Pancreas (tissue), 10 donors: ENCODE measurements at regions not wholly inside any gene's neighbourhood (a gene's known extent, or its start where the extent isn't known, plus 50 kb on each side); places are given as distances from the start of the nearest gene placed in this dataset.

Experiments
- ATAC-seq, 4 donors: fragments of 200-7000 bp; cut with Tn5 transposase; one replicate each; pipeline versions ENCODE4 v1.8.0 to v1.9.1; 2020; ENCODE audit warnings: mild to moderate bottlenecking in 4 of 4, moderate library complexity in 4 of 4
- DNase-seq, 6 donors: peaks; one replicate each; pipeline ENCODE4 v3.0.0-alpha.2; 2020
- FAIRE-seq: peaks from 2 replicates; lab custom pipeline; 2012; peaks lifted over from hg19 to GRCh38; lab: Jason Lieb, UNC
- H3K27ac ChIP-seq, 4 donors: fragments of 200-600 bp; sonication (generic); 1 replicate in 3 of 4; 2 replicates in 1 of 4; pipeline versions ENCODE4 v1.5.0 to v1.8.0; 2020
- H3K27me3 ChIP-seq, 4 donors: fragments of 200-600 bp; one replicate each; pipeline ENCODE4 v1.8.0; 2021
- H3K36me3 ChIP-seq, 3 donors: fragments of 200-600 bp; sonication (generic) in 1 of 3; one replicate each; pipeline versions ENCODE4 v1.5.0 to v1.8.0; 2020 to 2021
- H3K4me1 ChIP-seq, 3 donors: fragments of 200-600 bp; one replicate each; pipeline ENCODE4 v1.8.0; 2021
- H3K4me3 ChIP-seq, 4 donors: fragments of 200-600 bp; sonication (generic) in 2 of 4; one replicate each; pipeline versions ENCODE4 v1.5.0 to v1.8.0; 2020 to 2021
- H3K9me3 ChIP-seq, 4 donors: fragments of 200-600 bp; one replicate each; pipeline ENCODE4 v1.8.0; 2021
- WGBS, 2 donors: extraction: QIAGEN DNeasy Blood & Tissue Kit; methylation state at CpG; one replicate each; pipeline ENCODE4 v1.1.7; 2013; 5-methylcytosine and 5-hydroxymethylcytosine counted together
- intact Hi-C, 3 donors: fragments of 100-400 bp; cut with DNase I; formaldehyde crosslinking; loops; one replicate each; pipeline versions ENCODE4 v1.11.1 to v1.14.2; 2022
- TF ChIP-seq, protein P1 (sequence below), 4 donors: fragments of 200-600 bp; sonication (generic) in 3 of 4; IDR thresholded peaks; one replicate each; pipeline versions ENCODE4 v1.5.0 to v1.8.0; 2021; ENCODE audit warnings: antibody characterized with exemption in 4 of 4
- donor health status: healthy with polysubstance abuse.
- donor health status: DM: no; HTN: no; CAD: no; lungs with moderate emphysema.
- donor health status: DM: no; HTN: no; CAD: no.
- donor health status: control.
- donor health status: control.
- donor health status: Bipolar disorder and iron deficiency.
- donor health status: DM: yes; HTN: yes; CAD: no.
- donor health status: DM: no; HTN: no; CAD: no.
- donor health status: DM: no; HTN: no; CAD: no.
- donor health status: DM: yes; HTN: yes; CAD: no.

DNA sequence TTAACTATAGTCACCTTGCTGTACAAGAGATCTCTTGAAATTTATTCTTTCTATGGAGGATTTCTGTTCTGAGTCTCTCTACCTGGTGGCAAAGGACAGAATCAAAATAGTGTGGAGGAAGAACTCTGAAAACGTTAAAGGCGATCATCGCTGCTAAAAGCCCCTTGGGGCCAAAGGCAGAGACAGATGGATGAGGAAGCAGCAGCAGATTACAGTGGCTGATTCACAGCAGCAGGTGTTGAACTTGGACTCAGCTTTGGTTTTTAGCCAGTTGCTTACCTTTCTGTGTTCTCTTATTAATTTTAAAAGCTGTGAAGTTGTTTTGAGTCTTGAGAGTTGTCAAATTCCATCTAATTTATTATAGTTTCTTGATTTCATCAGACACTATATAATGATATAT, 956.1 kb upstream of the GOT2 start:
- TF ChIP-seq, protein P1, sequence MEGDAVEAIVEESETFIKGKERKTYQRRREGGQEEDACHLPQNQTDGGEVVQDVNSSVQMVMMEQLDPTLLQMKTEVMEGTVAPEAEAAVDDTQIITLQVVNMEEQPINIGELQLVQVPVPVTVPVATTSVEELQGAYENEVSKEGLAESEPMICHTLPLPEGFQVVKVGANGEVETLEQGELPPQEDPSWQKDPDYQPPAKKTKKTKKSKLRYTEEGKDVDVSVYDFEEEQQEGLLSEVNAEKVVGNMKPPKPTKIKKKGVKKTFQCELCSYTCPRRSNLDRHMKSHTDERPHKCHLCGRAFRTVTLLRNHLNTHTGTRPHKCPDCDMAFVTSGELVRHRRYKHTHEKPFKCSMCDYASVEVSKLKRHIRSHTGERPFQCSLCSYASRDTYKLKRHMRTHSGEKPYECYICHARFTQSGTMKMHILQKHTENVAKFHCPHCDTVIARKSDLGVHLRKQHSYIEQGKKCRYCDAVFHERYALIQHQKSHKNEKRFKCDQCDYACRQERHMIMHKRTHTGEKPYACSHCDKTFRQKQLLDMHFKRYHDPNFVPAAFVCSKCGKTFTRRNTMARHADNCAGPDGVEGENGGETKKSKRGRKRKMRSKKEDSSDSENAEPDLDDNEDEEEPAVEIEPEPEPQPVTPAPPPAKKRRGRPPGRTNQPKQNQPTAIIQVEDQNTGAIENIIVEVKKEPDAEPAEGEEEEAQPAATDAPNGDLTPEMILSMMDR (IDR thresholded peaks at IDR 0.05): no peak
- Histone ChIP-seq H3K4me3 (no peak overlapping the region), H3K9me3 (no peaks in the 10 kb centered on the region), H3K4me1 (no peaks in the 10 kb centered on the region), H3K27me3 (no peaks in the 10 kb centered on the region), H3K27ac (no peak overlapping the region), H3K36me3 (no peaks in the 10 kb centered on the region)
- DNase-seq (no peak), FAIRE-seq (no peak), ATAC-seq (no peak)
- WGBS, 2 donors: 55 to 72% methylated on average over 3 of the region's 3 CpGs
- intact Hi-C loops: no loop called here

DNA sequence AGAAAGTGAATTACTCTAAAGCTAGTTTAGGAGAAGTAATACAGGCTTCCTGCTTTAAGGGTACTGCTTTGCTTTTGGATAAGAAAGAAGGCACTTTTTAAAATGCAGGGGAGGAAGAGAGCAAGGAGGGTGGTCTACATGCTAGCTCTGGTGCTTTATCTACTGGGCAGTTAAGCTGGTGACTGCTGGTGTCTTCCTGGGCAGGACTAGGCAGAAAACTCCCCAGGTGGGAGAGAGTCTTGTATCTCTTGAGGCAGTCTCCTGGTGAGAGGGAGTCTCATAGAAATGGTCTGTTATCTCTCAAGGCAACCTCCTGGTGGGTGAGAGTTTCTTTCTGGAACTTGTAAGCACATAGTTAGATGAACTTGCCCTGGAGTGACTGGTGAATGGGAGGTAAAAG, 953.9 kb upstream of the GOT2 start:
- Histone ChIP-seq H3K9me3 (no peaks in the 10 kb centered on the region), H3K27ac (no peak overlapping the region), H3K27me3 (no peaks in the 10 kb centered on the region), H3K4me1 (no peaks in the 10 kb centered on the region), H3K4me3 (no peak overlapping the region), H3K36me3 (no peaks in the 10 kb centered on the region)
- intact Hi-C loops: no loop called here
- FAIRE-seq (no peak), DNase-seq (no peak), ATAC-seq (no peak)
- TF ChIP-seq, protein P1 (IDR thresholded peaks at IDR 0.05): no peak

DNA sequence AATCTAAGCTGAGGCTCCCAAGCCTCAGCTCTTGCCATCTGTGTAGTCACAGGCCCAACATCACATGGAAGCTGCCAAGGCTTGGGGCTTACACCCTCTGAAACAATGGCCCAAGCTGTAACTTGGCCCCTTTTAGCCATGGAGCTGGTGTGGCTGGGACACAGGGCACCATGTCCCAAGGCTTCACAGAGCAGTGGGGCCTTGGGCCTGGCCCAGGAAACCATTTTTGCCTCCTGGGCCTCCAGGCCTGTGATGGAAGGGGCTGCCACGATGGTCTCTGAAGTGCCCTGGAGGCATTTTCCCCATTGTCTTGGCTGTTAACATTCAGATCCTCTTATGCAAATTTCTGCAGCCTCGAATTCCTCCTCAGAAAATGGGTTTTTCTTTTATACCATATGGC, 952.3 kb upstream of the GOT2 start:
- Histone ChIP-seq H3K36me3 (no peaks in the 10 kb centered on the region), H3K9me3 (no peaks in the 10 kb centered on the region), H3K4me3 (no peak overlapping the region), H3K27ac (no peak overlapping the region), H3K4me1 (no peaks in the 10 kb centered on the region), H3K27me3 (no peaks in the 10 kb centered on the region)
- no peak for DNase-seq
- FAIRE-seq: no peak
- WGBS, 2 donors: 34 to 51% methylated on average over 2 of the region's 2 CpGs
- no peak for ATAC-seq
- TF ChIP-seq, protein P1 (IDR thresholded peaks at IDR 0.05): no peak
- intact Hi-C loops: no loop called here

DNA sequence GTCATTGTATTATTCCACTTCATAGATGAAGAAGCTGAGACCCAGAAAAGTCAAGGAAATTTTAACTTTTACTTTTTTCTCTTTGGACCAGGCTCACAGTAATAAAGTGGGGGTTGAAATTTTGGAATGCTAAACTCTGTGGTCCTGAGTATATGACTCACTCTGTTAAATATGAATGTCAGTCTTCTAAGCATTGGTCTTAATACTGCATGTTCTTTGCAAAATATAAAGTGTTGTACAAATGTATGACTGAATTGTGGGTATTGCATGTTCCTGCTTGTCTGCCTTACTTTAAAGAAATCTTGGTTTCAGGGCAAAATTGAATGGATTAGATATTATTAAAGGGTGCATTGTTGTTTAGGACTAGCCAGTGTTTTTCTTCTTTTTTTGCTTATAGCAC, 950.8 kb upstream of the GOT2 start:
- TF ChIP-seq, protein P1 (IDR thresholded peaks at IDR 0.05): no peak
- H3K27me3 ChIP-seq: no peaks in the 10 kb centered on the region
- intact Hi-C loops: no loop called here
- DNase-seq: no peak
- no peak overlapping the region for H3K4me3 ChIP-seq
- no peak for ATAC-seq
- FAIRE-seq: no peak
- no peak overlapping the region for H3K27ac ChIP-seq
- H3K4me1 ChIP-seq: no peaks in the 10 kb centered on the region
- no peaks in the 10 kb centered on the region for H3K9me3 ChIP-seq
- no peaks in the 10 kb centered on the region for H3K36me3 ChIP-seq

DNA sequence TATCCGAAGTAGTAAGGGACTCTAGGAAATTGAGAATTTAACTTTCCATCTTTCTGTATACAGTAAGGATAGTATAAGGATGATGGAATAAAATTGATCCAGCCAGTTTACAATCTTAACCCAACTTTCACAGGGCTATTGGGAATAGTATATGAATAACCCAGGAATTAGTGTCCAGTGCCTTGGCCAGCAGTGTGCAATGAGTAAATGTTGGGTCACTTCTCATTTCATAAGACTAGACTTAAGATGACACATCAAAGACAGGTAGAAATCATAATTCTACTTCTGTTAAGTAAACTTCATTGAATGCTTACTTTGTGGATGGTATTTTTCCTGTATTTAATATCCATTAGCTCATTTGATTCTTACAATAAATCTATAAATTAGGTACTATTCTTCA, 949.6 kb upstream of the GOT2 start:
- DNase-seq (no peak), ATAC-seq (no peak), FAIRE-seq (no peak)
- Histone ChIP-seq H3K27me3 (no peaks in the 10 kb centered on the region), H3K9me3 (no peaks in the 10 kb centered on the region), H3K4me3 (no peak overlapping the region), H3K4me1 (no peaks in the 10 kb centered on the region), H3K27ac (no peak overlapping the region), H3K36me3 (no peaks in the 10 kb centered on the region)
- intact Hi-C loops: no loop called here
- TF ChIP-seq, protein P1 (IDR thresholded peaks at IDR 0.05): no peak
- 33 to 43% methylated on average over 1 of the region's 1 CpG for WGBS, 2 donors
